HG03469 (cell line): ENCODE measurements at regions not wholly inside any gene's neighbourhood (a gene's known extent, or its start where the extent isn't known, plus 50 kb on each side); places are given as distances from the start of the nearest gene placed in this dataset.
"Not testable (repeated sequence)": the region's sequence is repeated elsewhere in the genome, so short reads cannot be mapped to it uniquely, and the experiment has no call there.

Experiments
- ATAC-seq: cut with Tn5 transposase; IDR thresholded peaks from one replicate; pipeline ENCODE4 v1.9.1; 2021; ENCODE audit warnings: mild to moderate bottlenecking, moderate library complexity, moderate number of reproducible peaks; ENCODE audit not compliant: unreplicated experiment

- no peak for ATAC-seq
Measured at GRCh38 chr5:155485386-155485785, 471.8 kb downstream of the KIF4B start.

DNA sequence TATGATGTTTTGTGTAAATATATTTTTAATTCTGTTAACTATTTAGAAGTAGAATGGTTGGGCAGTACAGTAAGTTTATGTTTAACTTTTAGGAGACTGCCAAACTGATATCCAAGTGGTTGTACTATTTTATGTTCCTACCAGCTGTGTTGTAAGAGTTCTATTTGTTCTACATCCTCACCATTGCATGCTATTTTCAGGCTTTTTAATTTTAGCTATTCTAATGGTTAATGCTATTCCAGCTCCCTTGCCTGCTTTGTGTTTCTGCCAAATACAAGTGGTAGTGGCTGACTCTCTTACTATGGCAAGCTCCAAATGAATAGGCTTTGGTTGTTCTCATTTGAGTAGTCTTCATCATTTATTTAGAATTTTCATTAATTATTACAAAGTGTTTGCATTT is 476.4 kb downstream of the KIF4B start:
- no peak for ATAC-seq

GRCh38 chr5:155492191-155492590 is 478.6 kb downstream of the KIF4B start:
- ATAC-seq = no peak

GRCh38 chr5:155504606-155505005 is 491.1 kb downstream of the KIF4B start:
- no peak for ATAC-seq

DNA sequence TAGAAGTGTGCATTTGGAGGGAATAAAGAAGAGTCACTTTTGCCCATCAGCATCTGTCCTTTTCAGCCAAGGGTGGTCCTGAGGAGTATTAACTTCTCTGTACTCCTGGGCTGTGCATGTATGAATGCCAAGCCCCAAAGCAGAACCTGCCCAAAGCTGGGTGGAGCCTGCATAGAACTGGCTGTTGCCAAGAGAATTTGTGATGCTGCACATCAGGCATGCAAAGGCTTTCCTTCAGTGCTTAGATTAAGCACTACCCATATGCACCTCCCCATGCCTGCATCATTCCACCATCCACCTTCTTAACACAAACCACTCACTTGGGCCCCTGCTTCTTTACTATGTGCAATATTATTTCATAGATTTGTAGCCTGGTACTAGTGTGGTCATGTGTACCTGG is 493.8 kb downstream of the KIF4B start:
- ATAC-seq = no peak

DNA sequence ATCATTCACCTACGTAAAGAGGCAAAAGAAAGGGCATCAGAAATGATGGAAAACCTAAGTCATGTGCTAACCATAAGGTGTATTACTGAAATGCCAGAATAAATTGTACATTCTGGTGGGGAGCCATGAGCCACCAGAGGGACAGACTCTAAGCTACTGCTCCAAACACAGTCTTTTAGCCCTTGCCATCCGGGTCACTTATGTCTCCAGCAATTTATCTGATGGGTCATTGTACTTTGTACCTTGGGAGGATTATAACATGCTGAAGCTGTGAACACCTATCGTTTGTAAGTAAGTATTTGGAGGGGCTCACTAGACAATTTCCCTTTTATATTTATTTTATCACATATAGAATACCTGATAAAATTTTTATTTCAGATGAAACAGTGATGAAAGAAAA is 495.1 kb downstream of the KIF4B start:
- ATAC-seq = no peak

GRCh38 chr5:155512329-155512728 is 498.8 kb downstream of the KIF4B start:
- no peak for ATAC-seq

DNA sequence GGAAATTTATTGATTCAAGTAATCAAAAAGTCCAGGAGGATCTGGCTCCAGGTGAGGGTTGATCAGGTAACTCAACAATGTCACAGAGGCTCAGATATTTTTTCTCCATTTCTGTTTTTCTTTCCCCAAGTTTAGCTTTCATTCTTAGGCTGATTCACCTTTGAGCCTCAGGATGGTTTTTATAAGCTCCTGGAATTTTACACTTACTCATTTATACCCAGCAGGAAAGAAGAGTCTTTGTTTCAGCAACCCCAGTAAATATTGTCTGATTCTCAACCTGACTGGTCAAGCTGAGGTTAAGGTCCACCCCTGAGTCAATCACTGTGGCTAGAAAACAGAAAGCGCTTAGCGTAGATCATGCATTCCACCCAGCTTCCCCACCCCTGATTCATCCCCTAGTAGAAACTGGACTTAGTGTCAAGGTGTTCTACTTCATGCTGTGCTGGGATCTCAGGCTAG is 500.6 kb downstream of the KIF4B start:
- no peak for ATAC-seq

DNA sequence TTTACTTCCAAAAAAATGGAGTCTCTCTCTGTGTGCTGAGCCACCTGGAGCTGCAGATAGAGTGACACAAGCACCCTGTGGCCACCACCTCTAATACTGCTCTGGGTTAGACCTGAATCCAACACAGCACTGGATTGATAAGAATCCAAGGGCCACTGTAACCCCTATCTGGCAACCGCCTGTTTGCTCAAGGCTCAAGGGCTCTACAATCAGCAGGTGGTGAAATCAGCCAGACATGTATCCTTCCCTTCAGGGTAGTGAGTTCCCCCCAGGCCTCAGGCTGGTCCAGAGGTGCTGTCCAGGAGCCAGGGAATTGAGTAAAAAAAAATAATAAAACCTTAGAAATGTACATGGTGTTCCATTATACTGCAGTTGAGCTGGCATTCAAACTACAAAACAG is 509.0 kb downstream of the KIF4B start:
- no peak for ATAC-seq

DNA sequence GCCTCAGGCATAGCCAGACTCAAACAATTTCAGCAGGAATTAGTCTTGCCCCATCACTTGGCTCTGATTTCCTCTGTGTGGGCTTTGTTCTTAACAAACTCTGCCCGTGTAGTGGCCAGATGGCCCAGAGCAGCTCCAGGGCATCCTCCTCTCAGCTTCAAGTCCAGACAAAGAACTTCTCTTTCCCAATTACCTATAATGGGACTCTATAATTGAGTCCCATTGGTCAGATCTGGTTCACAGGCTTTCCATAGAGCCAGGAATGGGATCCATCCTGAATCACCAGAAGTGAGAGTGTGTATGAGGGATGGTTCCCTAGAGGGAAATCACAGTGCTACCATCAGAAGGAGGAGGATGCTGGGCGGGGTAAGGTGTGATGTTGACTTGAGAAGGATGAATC is 515.8 kb downstream of the KIF4B start:
- ATAC-seq = no peak

GRCh38 chr5:155530046-155530445 is 516.5 kb downstream of the KIF4B start:
- ATAC-seq = no peak

- no peak for ATAC-seq
Measured at GRCh38 chr5:155532621-155533311, 519.2 kb downstream of the KIF4B start.

DNA sequence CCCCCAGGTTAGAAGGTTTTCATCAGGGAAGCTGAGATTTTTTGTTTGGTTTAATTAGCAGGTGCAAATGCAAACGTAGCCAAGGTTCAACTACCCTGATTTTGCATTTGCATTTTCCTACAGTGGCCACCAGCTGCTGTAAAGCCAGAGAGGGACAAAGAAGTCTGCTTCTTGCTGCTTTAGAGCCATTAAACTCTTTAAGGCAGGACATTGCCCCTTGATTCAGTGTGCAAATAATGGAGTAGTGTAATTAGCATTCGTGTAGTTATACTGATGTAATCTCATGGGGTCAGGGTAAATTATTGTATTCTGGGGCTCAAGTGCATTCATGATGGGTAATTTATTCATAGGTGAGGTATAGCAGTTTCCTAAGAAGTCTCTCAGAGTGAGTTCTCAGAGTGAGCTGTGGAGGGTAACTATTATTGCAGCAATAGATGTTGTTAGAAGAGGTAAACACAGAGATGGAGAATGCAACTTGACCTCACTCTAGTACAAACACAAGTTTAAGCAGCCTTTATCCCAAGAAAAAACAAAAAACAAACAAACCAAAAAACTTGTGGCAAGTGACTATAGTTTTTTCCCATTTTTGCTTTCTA is 526.5 kb downstream of the KIF4B start:
- ATAC-seq = no peak

- no peak for ATAC-seq
Measured at GRCh38 chr5:155546075-155546474, 532.5 kb downstream of the KIF4B start.

DNA sequence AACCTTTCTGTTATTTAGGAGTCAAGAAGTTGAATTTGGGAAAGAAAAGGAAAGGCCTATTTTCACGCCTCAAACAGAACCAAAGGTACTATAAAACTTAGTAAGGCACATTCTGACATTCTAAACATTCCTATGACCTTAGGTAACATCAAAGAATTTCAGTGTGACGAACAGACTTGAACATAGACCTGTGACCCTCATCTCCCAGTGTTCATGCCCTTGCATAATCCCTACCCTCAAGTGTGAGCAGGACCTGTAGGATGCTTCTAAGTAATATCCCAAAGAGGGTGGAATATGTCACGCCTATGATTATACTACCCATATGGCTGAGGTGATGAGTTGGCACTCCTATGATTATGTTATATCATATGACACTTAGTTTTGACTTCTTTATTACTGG is 540.9 kb downstream of the KIF4B start:
- ATAC-seq = no peak

- no peak for ATAC-seq
Measured at GRCh38 chr5:155556222-155556621, 542.7 kb downstream of the KIF4B start.

DNA sequence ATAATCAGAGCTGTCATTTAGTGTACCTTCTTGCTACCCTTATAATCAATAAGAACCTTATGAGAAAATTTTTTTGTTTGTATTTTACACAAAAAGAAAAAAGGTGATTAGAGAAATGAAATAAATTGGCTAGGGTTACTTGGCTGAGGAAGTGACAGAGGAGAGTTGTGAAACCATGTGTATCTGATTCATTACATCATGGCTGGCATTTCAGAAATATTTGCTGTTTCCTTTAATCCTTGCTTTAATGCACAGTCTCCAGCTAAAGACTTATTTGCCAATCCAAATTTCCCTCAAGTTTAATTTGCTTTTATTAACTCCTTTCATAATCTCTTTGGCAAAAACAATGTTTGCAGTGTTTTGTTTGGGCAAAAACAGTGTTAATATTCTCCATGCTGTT is 543.1 kb downstream of the KIF4B start:
- ATAC-seq = no peak

- no peak for ATAC-seq
Measured at GRCh38 chr5:155562158-155562557, 548.6 kb downstream of the KIF4B start.

GRCh38 chr5:155564541-155564940 is 551.0 kb downstream of the KIF4B start:
- ATAC-seq = no peak

DNA sequence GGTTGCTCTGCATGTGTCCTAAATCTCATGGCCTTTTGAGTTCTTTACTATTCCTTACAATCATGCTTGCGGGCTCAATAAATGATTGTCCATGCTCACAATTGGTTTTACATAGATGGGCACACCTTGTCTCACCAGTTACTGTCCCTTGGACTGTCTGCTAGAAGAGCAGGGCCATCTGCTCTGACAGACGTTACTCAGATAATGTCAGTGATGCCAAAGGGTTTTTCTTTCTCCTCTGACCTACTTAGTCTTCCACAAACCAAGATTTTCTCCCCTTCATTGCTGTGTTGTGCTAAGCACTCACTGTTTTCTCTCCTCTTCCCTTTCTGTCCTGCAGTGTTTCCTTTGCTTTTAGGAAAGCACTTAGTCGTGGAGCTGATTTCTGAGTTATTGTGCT is 562.3 kb downstream of the KIF4B start:
- ATAC-seq = no peak

DNA sequence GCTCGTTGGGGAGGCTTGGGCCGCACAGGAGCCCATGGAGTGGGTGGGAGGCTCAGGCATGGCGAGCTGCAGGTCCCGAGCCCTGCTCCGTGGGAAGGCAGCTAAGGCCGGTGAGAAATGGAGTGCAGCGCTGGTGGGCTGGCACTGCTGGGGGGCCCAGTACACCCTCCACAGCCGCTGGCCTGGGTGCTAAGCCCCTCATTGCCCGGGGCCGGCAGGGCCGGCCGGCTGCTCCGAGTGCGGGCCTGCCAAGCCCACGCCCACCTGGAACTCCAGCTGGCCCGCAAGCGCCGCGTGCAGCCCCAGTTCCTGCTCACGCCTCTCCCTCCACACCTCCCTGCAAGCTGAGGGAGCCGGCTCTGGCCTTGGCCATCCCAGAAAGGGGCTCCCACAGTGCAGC is 573.3 kb downstream of the KIF4B start:
- ATAC-seq = not testable (repeated sequence)

DNA sequence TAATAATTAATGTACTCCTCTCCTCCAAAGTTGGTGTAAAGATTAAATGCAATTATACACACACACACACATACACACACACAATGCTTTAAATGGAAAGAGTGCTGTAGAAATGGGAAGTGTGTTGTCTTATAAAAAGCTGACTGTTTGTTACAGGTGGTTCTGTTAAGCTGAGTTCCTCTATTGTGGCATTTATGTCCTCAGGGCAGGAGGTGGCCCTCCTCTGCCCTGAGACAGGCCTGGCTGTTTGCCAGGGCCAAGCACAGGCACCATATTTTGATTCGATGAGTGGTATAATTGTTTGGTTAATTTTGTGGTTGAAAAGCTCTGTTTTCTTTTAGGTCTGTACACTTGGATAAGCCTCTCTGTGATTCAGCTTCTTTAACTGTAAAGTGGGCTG is 573.9 kb downstream of the KIF4B start:
- no peak for ATAC-seq

GRCh38 chr5:155591273-155591672 is 577.7 kb downstream of the KIF4B start:
- no peak for ATAC-seq
